ENCODE measurements at regions not wholly inside any gene's neighbourhood (a gene's known extent, or its start where the extent isn't known, plus 50 kb on each side); places are given as distances from the start of the nearest gene placed in this dataset.

DNA sequence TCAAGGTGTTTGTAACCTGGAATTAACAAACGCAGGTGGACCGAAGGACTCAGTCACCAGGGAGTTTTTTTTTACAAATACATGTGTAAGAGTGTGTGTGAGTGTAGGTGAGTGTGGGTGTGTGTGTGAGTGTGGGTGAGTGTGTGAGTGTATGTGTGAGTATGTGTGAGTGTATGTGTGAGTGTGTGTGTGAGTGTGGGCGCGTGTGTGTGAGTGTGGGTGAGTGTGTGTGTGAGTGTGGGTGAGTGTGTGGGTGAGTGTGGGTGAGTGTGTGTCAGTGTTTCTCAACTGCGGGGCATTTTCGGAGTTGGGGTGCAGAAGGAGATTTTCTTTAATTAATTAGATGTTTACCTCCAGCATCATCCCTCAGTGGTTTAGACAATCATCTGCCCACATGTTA is 1178.8 kb downstream of the VRK1 start:
- Histone ChIP-seq H3K9ac (ENCODE audit: low read depth, low read length) (no peak overlapping the region), H4K8ac (ENCODE audit: low read depth in 2 of 2, low read length in 2 of 2) (no peak overlapping the region), H3K4me2 (ENCODE audit: low read depth, low read length) (no peak overlapping the region), H3K4me3 (ENCODE audit: insufficient read depth, low read depth, low read length) (no peak overlapping the region), H3K36me3 (ENCODE audit: control insufficient read depth, insufficient read depth, low read length) (no peaks in the 10 kb centered on the region), H4K20me1 (ENCODE audit: insufficient read depth, low read length) (no peaks in the 10 kb centered on the region), H3K18ac (ENCODE audit: low read depth, low read length) (no peak overlapping the region), H3K27ac (ENCODE audit: insufficient read depth, low read length) (no peak overlapping the region), H3K14ac (replicated peaks; ENCODE audit: low read depth, low read length) (no peak overlapping the region), H3K56ac (ENCODE audit: extremely low read depth, insufficient read depth, low read length) (no peak overlapping the region), H2AK5ac (ENCODE audit: low read depth, low read length) (no peak overlapping the region), H2BK20ac (ENCODE audit: low read depth, low read length) (no peak overlapping the region), H2BK5ac (ENCODE audit: low read depth, low read length, poor library complexity, severe bottlenecking) (no peak overlapping the region), H2AK9ac (replicated peaks; ENCODE audit: low read depth, low read length, poor library complexity) (no peak overlapping the region), H2AFZ (replicated peaks; ENCODE audit: low read length, poor library complexity) (no peak overlapping the region), H3K79me1 (ENCODE audit: low read depth in 1 of 2, low read length in 2 of 2) (no peaks in the 10 kb centered on the region), H3K9me1 (ENCODE audit: insufficient read depth, low read length) (no peaks in the 10 kb centered on the region), H3K27me3 (ENCODE audit: control insufficient read depth, insufficient read depth, low read length) (no peaks in the 10 kb centered on the region), H3K23ac (ENCODE audit: low read depth, low read length) (no peak overlapping the region), H3K4ac (ENCODE audit: low read depth, low read length) (no peak overlapping the region), H3K9me3 (ENCODE audit: control insufficient read depth, insufficient read depth, low read length) (peaks cover 29% of the 10 kb centered on the region), H4K91ac (ENCODE audit: insufficient read depth, low read depth, low read length) (no peak overlapping the region), H2BK15ac (ENCODE audit: low read depth, low read length) (no peak overlapping the region), H4K5ac (ENCODE audit: low read depth, low read length) (no peak overlapping the region), H2BK120ac (ENCODE audit: low read depth, low read length) (no peak overlapping the region), H3K4me1 (ENCODE audit: control insufficient read depth, insufficient read depth, low read length) (no peaks in the 10 kb centered on the region)
- DNase-seq (no peak), ATAC-seq (ENCODE audit: low read depth) (no peak)
- intact Hi-C loops (cut with micrococcal nuclease), result no loop called here
- 100% methylated on average over 1 of the region's 6 CpGs; no CpG with 5 or more reads in 1 of the 2 experiments for WGBS, 2 experiments (ENCODE audit: extremely low coverage in 2 of 2, insufficient read length in 1 of 2)
- BruUV-seq (replicated peaks), result no TSS peak
- POLR2A ChIA-PET (ENCODE audit: unreplicated experiment), result no interaction called here
- in situ Hi-C loops (cut with MboI; ENCODE audit: low sequenced_read_pairs), result no loop called here
- dilution Hi-C loops (cut with HindIII; ENCODE audit: low sequenced_read_pairs, unreplicated experiment), result no loop called here
- CTCF ChIA-PET, result no interaction called here
- no peak for TF ChIP-seq BHLHE40 (IDR thresholded peaks at IDR 0.05; ENCODE audit: low read depth, low read length)
- TF ChIP-seq POLR2A (IDR thresholded peaks at IDR 0.05; ENCODE audit: low read depth, low read length), result no peak

Data from IMR-90 (cell line).